ENCODE measurements at regions not wholly inside any gene's neighbourhood (a gene's known extent, or its start where the extent isn't known, plus 50 kb on each side); places are given as distances from the start of the nearest gene placed in this dataset.

DNA sequence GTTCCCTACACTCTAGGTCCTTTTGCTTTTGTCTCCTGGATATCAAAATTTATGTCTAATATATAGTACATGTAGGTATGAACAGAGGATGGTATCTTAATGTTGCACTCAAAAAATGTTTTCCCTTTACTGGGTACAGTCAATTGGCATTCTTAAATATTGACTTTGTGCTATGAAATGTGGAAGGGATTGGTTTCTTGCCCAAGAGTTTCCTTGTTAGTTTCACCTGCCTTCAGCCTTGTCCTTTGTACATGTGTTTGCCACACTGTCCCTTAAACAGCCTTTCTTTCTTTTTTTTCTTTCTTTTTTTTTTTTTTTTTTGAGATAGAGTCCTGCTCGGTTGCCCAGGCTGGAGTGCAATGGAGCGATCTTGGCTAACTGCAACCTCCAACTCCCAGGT lies 287.1 kb downstream of the SQOR start:
- Histone ChIP-seq H3K4me1 (ENCODE audit: control insufficient read depth in 2 of 3, insufficient read depth in 2 of 3, low read depth in 1 of 3, low read length in 3 of 3) (no peaks in the 10 kb centered on the region), H3K36me3 (ENCODE audit: control insufficient read depth in 2 of 3, insufficient read depth in 3 of 3, low read length in 3 of 3) (no peaks in the 10 kb centered on the region), H3K27ac (ENCODE audit: low read depth in 2 of 2, low read length in 2 of 2) (no peak overlapping the region), H3K27me3 (ENCODE audit: control insufficient read depth, insufficient read depth, low read length) (no peaks in the 10 kb centered on the region), H3K4me3 (ENCODE audit: low read length in 3 of 3) (no peak overlapping the region), H3K9me3 (ENCODE audit: control insufficient read depth in 2 of 3, insufficient read depth in 1 of 3, low read length in 3 of 3) (no peaks in the 10 kb centered on the region), H3K9ac (ENCODE audit: low read length in 3 of 3) (no peak overlapping the region)
- intact Hi-C loops (cut with DNase I) = no loop called here
- no peak for DNase-seq
- TF ChIP-seq, protein P1, sequence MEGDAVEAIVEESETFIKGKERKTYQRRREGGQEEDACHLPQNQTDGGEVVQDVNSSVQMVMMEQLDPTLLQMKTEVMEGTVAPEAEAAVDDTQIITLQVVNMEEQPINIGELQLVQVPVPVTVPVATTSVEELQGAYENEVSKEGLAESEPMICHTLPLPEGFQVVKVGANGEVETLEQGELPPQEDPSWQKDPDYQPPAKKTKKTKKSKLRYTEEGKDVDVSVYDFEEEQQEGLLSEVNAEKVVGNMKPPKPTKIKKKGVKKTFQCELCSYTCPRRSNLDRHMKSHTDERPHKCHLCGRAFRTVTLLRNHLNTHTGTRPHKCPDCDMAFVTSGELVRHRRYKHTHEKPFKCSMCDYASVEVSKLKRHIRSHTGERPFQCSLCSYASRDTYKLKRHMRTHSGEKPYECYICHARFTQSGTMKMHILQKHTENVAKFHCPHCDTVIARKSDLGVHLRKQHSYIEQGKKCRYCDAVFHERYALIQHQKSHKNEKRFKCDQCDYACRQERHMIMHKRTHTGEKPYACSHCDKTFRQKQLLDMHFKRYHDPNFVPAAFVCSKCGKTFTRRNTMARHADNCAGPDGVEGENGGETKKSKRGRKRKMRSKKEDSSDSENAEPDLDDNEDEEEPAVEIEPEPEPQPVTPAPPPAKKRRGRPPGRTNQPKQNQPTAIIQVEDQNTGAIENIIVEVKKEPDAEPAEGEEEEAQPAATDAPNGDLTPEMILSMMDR (IDR thresholded peaks at IDR 0.05; ENCODE audit: borderline replicate concordance, extremely low read depth, insufficient read depth) = no peak
- FAIRE-seq = no peak

DNA sequence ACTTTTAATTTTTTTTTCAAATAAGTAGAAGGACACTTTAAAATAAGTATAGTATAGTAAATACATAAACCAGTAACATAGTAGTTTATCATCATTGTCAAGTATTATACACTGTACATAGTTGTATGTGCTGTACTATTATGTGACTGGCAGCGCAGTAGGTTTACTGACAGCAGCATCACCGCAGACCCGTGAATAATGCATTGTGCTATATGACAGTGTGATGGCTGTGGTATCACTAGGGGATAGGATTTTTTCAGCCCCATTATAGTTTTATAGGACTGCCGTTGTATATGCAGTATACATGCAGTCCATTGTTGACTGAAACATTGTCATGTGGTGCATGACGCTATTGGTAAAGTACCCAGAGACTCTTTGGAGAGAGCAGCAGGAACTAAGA lies 306.5 kb downstream of the SQOR start:
- no peaks in the 10 kb centered on the region for H3K4me1 ChIP-seq (ENCODE audit: control insufficient read depth in 2 of 3, insufficient read depth in 2 of 3, low read depth in 1 of 3, low read length in 3 of 3)
- no peak overlapping the region for H3K4me3 ChIP-seq (ENCODE audit: low read length in 3 of 3)
- TF ChIP-seq, protein P1 (IDR thresholded peaks at IDR 0.05; ENCODE audit: borderline replicate concordance, extremely low read depth, insufficient read depth) = no peak
- H3K9me3 ChIP-seq (ENCODE audit: control insufficient read depth in 2 of 3, insufficient read depth in 1 of 3, low read length in 3 of 3) = no peaks in the 10 kb centered on the region
- H3K27me3 ChIP-seq (ENCODE audit: control insufficient read depth, insufficient read depth, low read length) = no peaks in the 10 kb centered on the region
- no peak for DNase-seq
- no peak for FAIRE-seq
- H3K36me3 ChIP-seq (ENCODE audit: control insufficient read depth in 2 of 3, insufficient read depth in 3 of 3, low read length in 3 of 3) = no peaks in the 10 kb centered on the region
- H3K9ac ChIP-seq (ENCODE audit: low read length in 3 of 3) = no peak overlapping the region
- no peak overlapping the region for H3K27ac ChIP-seq (ENCODE audit: low read depth in 2 of 2, low read length in 2 of 2)
- intact Hi-C loops (cut with DNase I) = no loop called here

DNA sequence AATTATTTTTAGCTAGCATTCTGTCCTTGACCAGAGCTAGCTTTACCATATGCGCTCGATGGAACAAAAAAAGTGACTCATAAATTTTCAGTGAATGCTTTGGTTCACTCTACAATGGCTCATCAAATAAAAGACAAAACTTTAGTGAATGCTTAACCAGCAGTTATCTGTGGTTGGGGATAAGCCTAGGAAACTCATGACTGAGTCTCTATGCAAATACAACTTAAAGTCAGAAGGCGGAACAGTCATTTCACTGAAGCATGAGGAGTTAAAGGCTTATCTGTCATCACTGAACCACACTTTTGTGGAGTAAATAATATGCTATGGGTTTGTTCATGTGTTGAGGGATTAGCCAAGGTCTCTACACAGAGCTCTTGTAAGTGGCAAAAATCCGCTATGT lies 308.4 kb downstream of the SQOR start:
- Histone ChIP-seq H3K27ac (ENCODE audit: low read depth in 2 of 2, low read length in 2 of 2) (no peak overlapping the region), H3K27me3 (ENCODE audit: control insufficient read depth, insufficient read depth, low read length) (no peaks in the 10 kb centered on the region), H3K4me1 (ENCODE audit: control insufficient read depth in 2 of 3, insufficient read depth in 2 of 3, low read depth in 1 of 3, low read length in 3 of 3) (no peaks in the 10 kb centered on the region), H3K9me3 (ENCODE audit: control insufficient read depth in 2 of 3, insufficient read depth in 1 of 3, low read length in 3 of 3) (no peaks in the 10 kb centered on the region), H3K36me3 (ENCODE audit: control insufficient read depth in 2 of 3, insufficient read depth in 3 of 3, low read length in 3 of 3) (no peaks in the 10 kb centered on the region), H3K9ac (ENCODE audit: low read length in 3 of 3) (no peak overlapping the region), H3K4me3 (ENCODE audit: low read length in 3 of 3) (no peak overlapping the region)
- intact Hi-C loops (cut with DNase I) = no loop called here
- peak in 2 of 5 donors; percentile 19 to 29 for DNase-seq
- TF ChIP-seq, protein P1 (IDR thresholded peaks at IDR 0.05; ENCODE audit: borderline replicate concordance, extremely low read depth, insufficient read depth) = no peak
- no peak for FAIRE-seq

DNA sequence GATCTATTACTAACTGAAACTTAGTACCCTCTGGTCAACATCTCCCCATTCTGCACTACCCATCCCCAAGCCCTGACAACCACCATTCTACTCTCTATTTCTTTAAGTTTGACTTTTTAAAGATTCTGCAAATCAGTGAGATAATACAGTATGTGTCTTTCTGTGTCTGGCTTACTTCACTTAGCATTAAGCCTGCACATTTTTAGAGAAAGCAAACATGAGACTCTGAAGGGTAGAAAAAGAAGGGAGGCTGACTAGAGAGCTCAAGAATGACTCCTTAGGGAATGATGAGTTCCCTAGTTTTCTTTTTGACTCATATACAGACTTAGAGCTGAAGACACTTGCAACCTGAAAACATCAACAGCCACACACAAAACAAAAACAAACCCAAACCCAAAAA lies 311.3 kb downstream of the SQOR start:
- TF ChIP-seq, protein P1 (IDR thresholded peaks at IDR 0.05; ENCODE audit: borderline replicate concordance, extremely low read depth, insufficient read depth) = no peak

More for the DNA sequence above, 311.3 kb downstream of the SQOR start:
- Histone ChIP-seq H3K9me3 (ENCODE audit: control insufficient read depth in 2 of 3, insufficient read depth in 1 of 3, low read length in 3 of 3) (no peaks in the 10 kb centered on the region), H3K27me3 (ENCODE audit: control insufficient read depth, insufficient read depth, low read length) (no peaks in the 10 kb centered on the region), H3K4me3 (ENCODE audit: low read length in 3 of 3) (no peak overlapping the region), H3K9ac (ENCODE audit: low read length in 3 of 3) (no peak overlapping the region), H3K36me3 (ENCODE audit: control insufficient read depth in 2 of 3, insufficient read depth in 3 of 3, low read length in 3 of 3) (no peaks in the 10 kb centered on the region), H3K4me1 (ENCODE audit: control insufficient read depth in 2 of 3, insufficient read depth in 2 of 3, low read depth in 1 of 3, low read length in 3 of 3) (no peaks in the 10 kb centered on the region), H3K27ac (ENCODE audit: low read depth in 2 of 2, low read length in 2 of 2) (no peak overlapping the region)
- no peak for FAIRE-seq
- no peak for DNase-seq
- intact Hi-C loops (cut with DNase I) = no loop called here
